HepG2 (cell line): ENCODE measurements at regions not wholly inside any gene's neighbourhood (a gene's known extent, or its start where the extent isn't known, plus 50 kb on each side); places are given as distances from the start of the nearest gene placed in this dataset.

Source experiments
- BRCA1 ChIP-seq: sonication (generic); formaldehyde crosslinking; IDR thresholded peaks from 2 replicates; pipeline ENCODE4 v1.4.0; 2020; ENCODE audit warnings: missing genetic modification reagents
- CBX2 ChIP-seq, 2 experiments: fragments of 200-600 bp in 1 of 2; sonication (generic); formaldehyde crosslinking in 1 of 2; IDR thresholded peaks; 2 replicates each; pipeline versions ENCODE4 v1.7.0 to v1.8.1; 2018 to 2022; ENCODE audit warnings: low read depth in 2 of 2, low read length in 1 of 2, mild to moderate bottlenecking in 1 of 2, missing genetic modification reagents in 1 of 2
- FOSL1 ChIP-seq: sonication (generic); formaldehyde crosslinking; IDR thresholded peaks from 2 replicates; pipeline ENCODE4 v1.9.0; 2021; ENCODE audit warnings: missing genetic modification reagents, borderline replicate concordance
- HOXA3 ChIP-seq: sonication (generic); formaldehyde crosslinking; IDR thresholded peaks from 2 replicates; pipeline ENCODE4 v1.5.0; 2020; ENCODE audit warnings: missing genetic modification reagents
- RAD21 ChIP-seq: fragments of 450-650 bp; formaldehyde crosslinking; IDR thresholded peaks from 2 replicates; pipeline ENCODE4 v1.5.0; 2020; ENCODE audit warnings: mild to moderate bottlenecking
- SRF ChIP-seq: IDR thresholded peaks from 2 replicates; pipeline ENCODE4 v1.6.1; 2011; ENCODE audit warnings: mild to moderate bottlenecking, low read depth, low read length, moderate library complexity
- ZNF121 ChIP-seq: sonication (generic); formaldehyde crosslinking; IDR thresholded peaks from 2 replicates; pipeline ENCODE4 v1.5.0; 2020; ENCODE audit warnings: mild to moderate bottlenecking, missing genetic modification reagents
- ZNF781 ChIP-seq: sonication (generic); formaldehyde crosslinking; IDR thresholded peaks from 2 replicates; pipeline ENCODE4 v1.5.1; 2020; ENCODE audit warnings: borderline replicate concordance, mild to moderate bottlenecking, missing genetic modification reagents; ENCODE audit errors: not compliant biosample characterization

DNA sequence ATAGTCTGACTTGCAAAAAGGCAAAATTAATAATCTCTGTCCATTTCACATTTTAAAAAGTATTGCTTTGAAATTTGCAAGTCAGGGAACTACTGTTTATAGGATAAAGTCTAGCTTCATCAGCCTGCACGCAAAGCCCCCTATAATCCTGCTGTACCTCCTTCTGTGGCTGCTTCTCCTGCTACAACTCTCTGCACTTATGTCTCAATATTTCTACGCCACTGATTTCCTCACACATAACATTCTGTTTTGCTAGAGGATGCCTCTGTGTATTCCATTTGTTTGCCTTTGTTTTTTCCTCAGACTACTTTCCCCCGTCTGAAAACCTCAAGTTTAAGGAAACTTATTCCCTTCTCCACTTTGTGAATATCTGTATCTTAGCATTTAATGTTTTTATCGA is 389.9 kb downstream of the RFC3 start:
- no peak for TF ChIP-seq SRF
- no peak for TF ChIP-seq ZNF121 (CRISPR knock-in tag)
- no peak for TF ChIP-seq BRCA1 (CRISPR knock-in tag)
- TF ChIP-seq HOXA3, result no peak
- no peak for TF ChIP-seq ZNF781
- no peak for TF ChIP-seq FOSL1 (CRISPR knock-in tag)
- no peak for TF ChIP-seq CBX2 (IDR thresholded peaks at IDR 0.05; ENCODE audit: low read depth, low read length)
- no peak for TF ChIP-seq CBX2 (CRISPR knock-in tag; IDR thresholded peaks at IDR 0.05; ENCODE audit: low read depth)
- no peak for TF ChIP-seq RAD21
